PC-9 (cell line): ENCODE measurements at regions not wholly inside any gene's neighbourhood (a gene's known extent, or its start where the extent isn't known, plus 50 kb on each side); places are given as distances from the start of the nearest gene placed in this dataset.

Source experiments
- BruUV-seq: library from RNA; stranded (reverse); fragments of 400-500 nt; replicated peaks from 2 replicates; lab custom pipeline; 2021; lab: Mats Ljungman, UMichigan
- CTCF ChIA-PET: fragments of 300-600 bp; sonication (Branson Sonifier 250); formaldehyde crosslinking; loops from one replicate; lab custom pipeline; 2022; ENCODE audit warnings: antibody characterized with exemption; lab: Charles Lee
- POLR2A ChIA-PET: fragments of 300-600 bp; sonication (Branson Sonifier 250); formaldehyde crosslinking; loops from one replicate; lab custom pipeline; 2022; ENCODE audit warnings: antibody characterized with exemption; ENCODE audit not compliant: unreplicated experiment; lab: Charles Lee
- DNase-seq, 2 experiments: peaks; one replicate each; pipeline versions ENCODE4 v3.0.0 to v3.0.0-alpha.2; 2015 to 2022; ENCODE audit warnings: mixed read lengths in 1 of 2
- H2AFZ ChIP-seq: fragments of 200-600 bp; sonication (generic); 2 replicates; pipeline ENCODE4 v1.8.1; 2017; ENCODE audit warnings: antibody characterized with exemption
- H3F3A ChIP-seq: fragments of 200-600 bp; sonication (generic); 2 replicates; pipeline ENCODE4 v1.8.1; 2017; ENCODE audit warnings: antibody characterized with exemption, mild to moderate bottlenecking, low read depth; ENCODE audit not compliant: insufficient read depth
- H3K27ac ChIP-seq: fragments of 200-600 bp; sonication (generic); 2 replicates; pipeline ENCODE4 v1.6.1; 2016; ENCODE audit warnings: mixed run types
- H3K27me3 ChIP-seq: fragments of 200-600 bp; sonication (generic); 2 replicates; pipeline ENCODE4 v1.6.1; 2016; ENCODE audit warnings: low read depth, mixed run types; ENCODE audit not compliant: insufficient read depth
- H3K36me3 ChIP-seq: fragments of 200-600 bp; sonication (generic); 2 replicates; pipeline ENCODE4 v1.6.1; 2016; ENCODE audit warnings: low read depth, mixed run types
- H3K4me1 ChIP-seq: fragments of 200-600 bp; sonication (generic); replicated peaks from 2 replicates; pipeline ENCODE4 v1.6.1; 2016; ENCODE audit warnings: mixed run types; ENCODE audit not compliant: insufficient read depth
- H3K4me2 ChIP-seq: fragments of 200-600 bp; sonication (generic); 2 replicates; pipeline ENCODE4 v1.6.1; 2017; ENCODE audit warnings: mixed run types
- H3K4me3 ChIP-seq: fragments of 200-600 bp; sonication (generic); 2 replicates; pipeline ENCODE4 v1.6.1; 2016; ENCODE audit warnings: mixed run types
- H3K79me2 ChIP-seq: fragments of 200-600 bp; sonication (generic); 2 replicates; pipeline ENCODE4 v1.6.1; 2017; ENCODE audit warnings: low read depth, mixed run types
- H3K9me2 ChIP-seq: fragments of 200-600 bp; sonication (generic); 2 replicates; pipeline ENCODE4 v1.8.1; 2017; ENCODE audit warnings: mild to moderate bottlenecking; ENCODE audit not compliant: insufficient read depth
- H3K9me3 ChIP-seq: fragments of 200-600 bp; sonication (generic); 2 replicates; pipeline ENCODE4 v1.8.1; 2016; ENCODE audit warnings: low read depth; ENCODE audit not compliant: insufficient read depth
- H4K20me1 ChIP-seq: fragments of 200-600 bp; sonication (generic); 2 replicates; pipeline ENCODE4 v1.8.1; 2017; ENCODE audit not compliant: insufficient read depth
- EZH2 ChIP-seq: fragments of 200-600 bp; sonication (generic); IDR thresholded peaks from 2 replicates; pipeline ENCODE4 v1.8.0; 2017; ENCODE audit warnings: antibody characterized with exemption, low read depth
- intact Hi-C: fragments of 100-400 bp; cut with micrococcal nuclease; formaldehyde crosslinking; loops from one replicate; pipeline ENCODE4 v1.10.0; 2022; ENCODE audit not compliant: unreplicated experiment
- TF ChIP-seq, protein P1 (sequence below): fragments of 200-600 bp; sonication (generic); conservative IDR thresholded peaks from 2 replicates; pipeline ENCODE4 v1.6.1; 2017; ENCODE audit warnings: mixed run types, antibody characterized with exemption, mild to moderate bottlenecking, moderate library complexity

DNA sequence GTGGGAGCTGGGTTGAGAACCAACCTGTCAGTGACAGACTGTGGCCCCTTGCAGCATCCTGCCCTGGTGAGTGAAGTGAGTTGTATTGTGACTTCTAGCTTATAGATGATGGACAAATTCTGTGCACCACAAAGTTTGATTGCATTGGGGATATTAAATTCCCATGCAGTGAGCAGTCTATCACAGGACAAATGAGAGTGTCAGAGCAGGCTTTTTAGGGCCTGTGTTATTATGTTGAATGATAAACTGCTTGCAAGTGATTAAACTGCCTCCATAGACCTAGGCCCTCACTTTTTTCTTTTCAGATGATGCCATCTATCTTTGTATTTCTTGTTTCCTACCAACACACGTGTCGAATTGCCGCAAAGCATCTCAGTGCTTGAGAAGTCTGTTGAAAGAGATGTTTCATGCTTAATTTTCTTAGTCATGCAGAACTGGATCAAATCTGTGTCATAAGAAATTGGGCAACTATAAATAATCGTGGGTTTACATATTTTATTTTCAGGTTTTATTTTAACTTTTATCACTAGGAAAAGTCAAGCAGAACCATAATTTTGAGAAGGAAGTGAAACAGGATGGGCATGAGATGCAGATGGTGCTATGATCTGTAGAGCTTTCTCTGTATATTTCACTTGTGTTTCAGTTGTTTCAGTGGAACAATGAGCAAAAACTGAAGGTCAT, 199.2 kb downstream of the S1PR1 start:
- peak in 1 of 2 experiments; percentile 21 for DNase-seq
- H3K79me2 ChIP-seq: no peaks in the 10 kb centered on the region
- H3K9me2 ChIP-seq: no peaks in the 10 kb centered on the region
- H3K4me2 ChIP-seq: no peak overlapping the region
- H2AFZ ChIP-seq: no peak overlapping the region
- no peaks in the 10 kb centered on the region for H3F3A ChIP-seq
- POLR2A ChIA-PET: no interaction called here
- no peaks in the 10 kb centered on the region for H3K4me1 ChIP-seq
- H3K4me3 ChIP-seq: no peak overlapping the region
- intact Hi-C loops: no loop called here
- no TSS peak for BruUV-seq
- CTCF ChIA-PET: no interaction called here
- TF ChIP-seq, protein P1, sequence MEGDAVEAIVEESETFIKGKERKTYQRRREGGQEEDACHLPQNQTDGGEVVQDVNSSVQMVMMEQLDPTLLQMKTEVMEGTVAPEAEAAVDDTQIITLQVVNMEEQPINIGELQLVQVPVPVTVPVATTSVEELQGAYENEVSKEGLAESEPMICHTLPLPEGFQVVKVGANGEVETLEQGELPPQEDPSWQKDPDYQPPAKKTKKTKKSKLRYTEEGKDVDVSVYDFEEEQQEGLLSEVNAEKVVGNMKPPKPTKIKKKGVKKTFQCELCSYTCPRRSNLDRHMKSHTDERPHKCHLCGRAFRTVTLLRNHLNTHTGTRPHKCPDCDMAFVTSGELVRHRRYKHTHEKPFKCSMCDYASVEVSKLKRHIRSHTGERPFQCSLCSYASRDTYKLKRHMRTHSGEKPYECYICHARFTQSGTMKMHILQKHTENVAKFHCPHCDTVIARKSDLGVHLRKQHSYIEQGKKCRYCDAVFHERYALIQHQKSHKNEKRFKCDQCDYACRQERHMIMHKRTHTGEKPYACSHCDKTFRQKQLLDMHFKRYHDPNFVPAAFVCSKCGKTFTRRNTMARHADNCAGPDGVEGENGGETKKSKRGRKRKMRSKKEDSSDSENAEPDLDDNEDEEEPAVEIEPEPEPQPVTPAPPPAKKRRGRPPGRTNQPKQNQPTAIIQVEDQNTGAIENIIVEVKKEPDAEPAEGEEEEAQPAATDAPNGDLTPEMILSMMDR: no peak
- no peak for TF ChIP-seq EZH2
- no peaks in the 10 kb centered on the region for H3K36me3 ChIP-seq
- H3K27ac ChIP-seq: no peak overlapping the region
- no peaks in the 10 kb centered on the region for H4K20me1 ChIP-seq
- H3K9me3 ChIP-seq: no peaks in the 10 kb centered on the region
- no peaks in the 10 kb centered on the region for H3K27me3 ChIP-seq

DNA sequence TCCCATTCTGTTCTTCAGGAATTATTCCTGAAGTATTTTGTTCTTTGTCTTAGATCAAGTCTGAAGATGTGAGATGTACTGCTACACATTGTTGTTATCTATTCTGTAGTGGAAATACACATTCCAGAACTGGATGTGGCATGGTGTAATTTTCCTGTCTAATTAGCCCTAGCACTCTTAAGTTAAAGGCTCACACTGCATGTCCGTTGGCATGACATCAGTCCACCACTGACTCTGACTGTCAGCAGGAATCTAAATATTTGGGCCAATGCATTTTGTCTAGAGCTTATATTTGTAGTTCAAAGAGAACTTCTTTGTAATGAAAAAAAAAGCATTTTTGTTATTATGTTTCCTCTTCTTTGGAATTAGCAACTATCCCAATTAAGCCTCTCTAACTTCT, 201.0 kb downstream of the S1PR1 start:
- no peak for TF ChIP-seq EZH2
- TF ChIP-seq, protein P1: no peak
- Histone ChIP-seq H3K27ac (no peak overlapping the region), H3K4me1 (no peaks in the 10 kb centered on the region), H2AFZ (no peak overlapping the region), H3K4me2 (no peak overlapping the region), H3K36me3 (no peaks in the 10 kb centered on the region), H3K4me3 (no peak overlapping the region), H3K27me3 (no peaks in the 10 kb centered on the region), H3K9me3 (no peaks in the 10 kb centered on the region), H4K20me1 (no peaks in the 10 kb centered on the region), H3K79me2 (no peaks in the 10 kb centered on the region), H3F3A (no peaks in the 10 kb centered on the region), H3K9me2 (no peaks in the 10 kb centered on the region)
- POLR2A ChIA-PET: no interaction called here
- no TSS peak for BruUV-seq
- intact Hi-C loops: no loop called here
- CTCF ChIA-PET: no interaction called here
- DNase-seq: peak in 1 of 2 experiments; percentile 9

DNA sequence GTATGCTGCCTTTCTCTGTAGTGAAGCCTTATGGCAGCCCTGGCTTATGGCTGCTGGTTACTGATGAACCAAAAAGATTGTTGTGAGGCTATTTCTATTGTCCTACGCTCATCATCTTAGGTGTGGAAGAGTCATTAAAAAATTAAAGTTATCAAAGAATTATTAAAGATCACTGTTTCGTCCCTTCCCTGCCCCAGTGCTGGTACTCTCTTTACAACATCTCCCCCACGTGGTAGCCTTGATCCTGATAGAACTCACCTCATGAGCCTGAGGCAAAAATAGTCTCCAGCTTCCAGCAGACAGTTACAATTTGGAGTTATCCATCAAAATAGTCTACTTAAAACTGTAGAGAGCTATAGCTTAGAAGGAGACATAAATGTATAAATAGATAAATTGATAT, 201.5 kb downstream of the S1PR1 start:
- Histone ChIP-seq H3K9me2 (no peaks in the 10 kb centered on the region), H2AFZ (no peak overlapping the region), H3K4me1 (no peaks in the 10 kb centered on the region), H3K4me2 (no peak overlapping the region), H4K20me1 (no peaks in the 10 kb centered on the region), H3K27me3 (no peaks in the 10 kb centered on the region), H3K9me3 (no peaks in the 10 kb centered on the region), H3K4me3 (no peak overlapping the region), H3F3A (no peaks in the 10 kb centered on the region), H3K27ac (no peak overlapping the region), H3K79me2 (no peaks in the 10 kb centered on the region), H3K36me3 (no peaks in the 10 kb centered on the region)
- ChIA-PET POLR2A (no interaction called here), CTCF (no interaction called here)
- TF ChIP-seq, protein P1: peak; percentile 50
- TF ChIP-seq EZH2: no peak
- peak in 1 of 2 experiments; percentile 29 for DNase-seq
- intact Hi-C loops: no loop called here
- BruUV-seq: no TSS peak
